IMR-90 (cell line): ENCODE measurements at regions not wholly inside any gene's neighbourhood (a gene's known extent, or its start where the extent isn't known, plus 50 kb on each side); places are given as distances from the start of the nearest gene placed in this dataset.

ENCODE experiments used
- ATAC-seq: fragments of 200-7000 bp; cut with Tn5 transposase; 2 replicates; pipeline ENCODE4 v1.9.1; 2020; ENCODE audit warnings: low read depth, mild to moderate bottlenecking, moderate library complexity
- BruUV-seq: library from RNA; stranded (reverse); fragments of 400-500 nt; replicated peaks from 2 replicates; lab custom pipeline; 2021; lab: Mats Ljungman, UMichigan
- CTCF ChIA-PET: fragments of 300-600 bp; formaldehyde crosslinking; extraction: SDS; loops from one replicate; lab custom pipeline; 2021; ENCODE audit warnings: antibody characterized with exemption; lab: Yijun Ruan, JAX
- POLR2A ChIA-PET: fragments of 300-600 bp; sonication (Branson Sonifier 250); formaldehyde crosslinking; loops from one replicate; lab custom pipeline; 2022; ENCODE audit warnings: antibody characterized with exemption; ENCODE audit not compliant: unreplicated experiment; lab: Charles Lee
- DNase-seq: peaks from one replicate; pipeline ENCODE4 v3.0.0; 2013
- H2AFZ ChIP-seq: replicated peaks from 2 replicates; pipeline ENCODE3; 2013; ENCODE audit warnings: low read length, mild to moderate bottlenecking; ENCODE audit not compliant: poor library complexity
- H2AK5ac ChIP-seq: 2 replicates; pipeline ENCODE4 v1.6.1; 2013; ENCODE audit warnings: low read depth, low read length, inconsistent platforms
- H2AK9ac ChIP-seq: replicated peaks from 2 replicates; pipeline ENCODE3; 2013; ENCODE audit warnings: mild to moderate bottlenecking, low read depth, low read length, moderate library complexity; ENCODE audit not compliant: poor library complexity
- H2BK120ac ChIP-seq: 2 replicates; pipeline ENCODE4 v1.6.1; 2013; ENCODE audit warnings: low read depth, low read length, inconsistent platforms
- H2BK15ac ChIP-seq: 3 replicates; pipeline ENCODE4 v1.6.1; 2013; ENCODE audit warnings: low read depth, low read length, inconsistent platforms
- H2BK20ac ChIP-seq: 2 replicates; pipeline ENCODE4 v1.6.1; 2013; ENCODE audit warnings: low read depth, mild to moderate bottlenecking, inconsistent platforms, low read length, moderate library complexity
- H2BK5ac ChIP-seq: 2 replicates; pipeline ENCODE4 v1.6.1; 2013; ENCODE audit warnings: mild to moderate bottlenecking, low read depth, low read length, inconsistent platforms; ENCODE audit not compliant: poor library complexity, severe bottlenecking
- H3K14ac ChIP-seq: replicated peaks from 2 replicates; pipeline ENCODE4 v1.6.1; 2013; ENCODE audit warnings: low read depth, low read length, inconsistent platforms
- H3K18ac ChIP-seq: 2 replicates; pipeline ENCODE4 v1.6.1; 2013; ENCODE audit warnings: low read depth, low read length, control low read depth
- H3K23ac ChIP-seq: 2 replicates; pipeline ENCODE4 v1.6.1; 2013; ENCODE audit warnings: low read depth, low read length, inconsistent platforms
- H3K27ac ChIP-seq: 2 replicates; pipeline ENCODE4 v1.5.1; 2013; ENCODE audit warnings: mild to moderate bottlenecking, control low read depth, low read length; ENCODE audit not compliant: insufficient read depth
- H3K27me3 ChIP-seq: 2 replicates; pipeline ENCODE4 v1.6.1; 2013; ENCODE audit warnings: low read length; ENCODE audit not compliant: control insufficient read depth, insufficient read depth
- H3K36me3 ChIP-seq: 2 replicates; pipeline ENCODE4 v1.6.1; 2013; ENCODE audit warnings: low read length, mixed read lengths; ENCODE audit not compliant: control insufficient read depth, insufficient read depth
- H3K4ac ChIP-seq: 2 replicates; pipeline ENCODE4 v1.6.1; 2013; ENCODE audit warnings: low read depth, low read length, inconsistent platforms
- H3K4me1 ChIP-seq: 2 replicates; pipeline ENCODE4 v1.6.1; 2013; ENCODE audit warnings: low read length, mixed read lengths; ENCODE audit not compliant: control insufficient read depth, insufficient read depth
- H3K4me2 ChIP-seq: 2 replicates; pipeline ENCODE4 v1.6.1; 2013; ENCODE audit warnings: low read depth, mild to moderate bottlenecking, control low read depth, low read length, moderate library complexity
- H3K4me3 ChIP-seq: 2 replicates; pipeline ENCODE4 v1.5.1; 2013; ENCODE audit warnings: low read depth, mild to moderate bottlenecking, control low read depth, low read length, moderate library complexity; ENCODE audit not compliant: insufficient read depth
- H3K56ac ChIP-seq: 2 replicates; pipeline ENCODE4 v1.6.1; 2013; ENCODE audit warnings: low read length, inconsistent platforms; ENCODE audit not compliant: insufficient read depth; ENCODE audit errors: extremely low read depth
- H3K79me1 ChIP-seq, 2 experiments: 2 replicates each; pipeline ENCODE4 v1.6.1; 2013; ENCODE audit warnings: low read length in 2 of 2, inconsistent platforms in 1 of 2, low read depth in 1 of 2
- H3K9ac ChIP-seq: 2 replicates; pipeline ENCODE4 v1.6.1; 2013; ENCODE audit warnings: low read depth, low read length, control low read depth
- H3K9me1 ChIP-seq: 2 replicates; pipeline ENCODE4 v1.6.1; 2013; ENCODE audit warnings: low read length, inconsistent platforms; ENCODE audit not compliant: insufficient read depth
- H3K9me3 ChIP-seq: 2 replicates; pipeline ENCODE4 v1.6.1; 2013; ENCODE audit warnings: low read length; ENCODE audit not compliant: control insufficient read depth, insufficient read depth
- H4K20me1 ChIP-seq: 2 replicates; pipeline ENCODE4 v1.6.1; 2013; ENCODE audit warnings: low read length, inconsistent platforms; ENCODE audit not compliant: insufficient read depth
- H4K5ac ChIP-seq: 2 replicates; pipeline ENCODE4 v1.6.1; 2013; ENCODE audit warnings: mild to moderate bottlenecking, low read depth, low read length, control low read depth
- H4K8ac ChIP-seq, 2 experiments: 2 replicates each; pipeline ENCODE4 v1.6.1; 2013; ENCODE audit warnings: low read depth in 2 of 2, low read length in 2 of 2, control low read depth in 1 of 2, inconsistent platforms in 1 of 2
- H4K91ac ChIP-seq: 2 replicates; pipeline ENCODE4 v1.6.1; 2013; ENCODE audit warnings: low read depth, low read length, inconsistent platforms; ENCODE audit not compliant: insufficient read depth
- RAD21 ChIP-seq: IDR thresholded peaks from 2 replicates; pipeline ENCODE4 v1.6.1; 2012; ENCODE audit warnings: low read length, improper control_type of control experiment
- RFX5 ChIP-seq: IDR thresholded peaks from 2 replicates; pipeline ENCODE4 v1.8.0; 2012; ENCODE audit warnings: low read depth, mild to moderate bottlenecking, low read length, moderate library complexity
- WGBS, 2 experiments: methylation state at CpG; one replicate each; pipeline versions ENCODE4 v1.1.5 to v1.1.7; 2013; ENCODE audit warnings: missing lambda C conversion rate in 2 of 2; ENCODE audit not compliant: insufficient read length in 1 of 2; ENCODE audit errors: extremely low coverage in 2 of 2; 5-methylcytosine and 5-hydroxymethylcytosine counted together
- dilution Hi-C: fragments of 300-500 bp; cut with HindIII; formaldehyde crosslinking; loops from one replicate; pipeline ENCODE4 v1.14.3; 2018; ENCODE audit warnings: low sequenced_read_pairs; ENCODE audit not compliant: unreplicated experiment
- in situ Hi-C: fragments of 300-500 bp; cut with MboI; formaldehyde crosslinking; loops from 3 replicates; pipeline ENCODE4 v1.14.3; 2019; ENCODE audit warnings: low sequenced_read_pairs, inconsistent platforms, mixed read lengths
- intact Hi-C: fragments of 100-400 bp; cut with micrococcal nuclease; formaldehyde crosslinking; loops from 2 replicates; pipeline ENCODE4 v1.10.0; 2022

- H2BK15ac ChIP-seq = no peak overlapping the region
- H3K79me1 ChIP-seq = no peaks in the 10 kb centered on the region
- H3K4ac ChIP-seq = no peak overlapping the region
- H4K91ac ChIP-seq = no peak overlapping the region
- H3K9me3 ChIP-seq = peaks cover 2% of the 10 kb centered on the region; the same call in 1 of the 2 replicates
- no peak overlapping the region for H3K14ac ChIP-seq
- H3K9me1 ChIP-seq = no peaks in the 10 kb centered on the region
- no peaks in the 10 kb centered on the region for H3K36me3 ChIP-seq
- POLR2A ChIA-PET = no interaction called here
- BruUV-seq = no TSS peak
- H2BK120ac ChIP-seq = no peak overlapping the region
- dilution Hi-C loops (no loop called here), in situ Hi-C loops (no loop called here), intact Hi-C loops (no loop called here)
- H3K4me3 ChIP-seq = no peak overlapping the region
- no peak overlapping the region for H3K9ac ChIP-seq
- no peak overlapping the region for H3K18ac ChIP-seq
- H3K4me1 ChIP-seq = no peaks in the 10 kb centered on the region
- no peak overlapping the region for H2AK5ac ChIP-seq
- TF ChIP-seq RAD21 (no peak), RFX5 (no peak)
- DNase-seq = no peak
- no peaks in the 10 kb centered on the region for H3K27me3 ChIP-seq
- H4K5ac ChIP-seq = no peak overlapping the region
- no peak overlapping the region for H2BK20ac ChIP-seq
- no peak overlapping the region for H3K56ac ChIP-seq
- H4K20me1 ChIP-seq = no peaks in the 10 kb centered on the region
- H4K8ac ChIP-seq = no peak overlapping the region
- H3K27ac ChIP-seq = no peak overlapping the region
- no peak overlapping the region for H2AFZ ChIP-seq
- no peak overlapping the region for H2AK9ac ChIP-seq
- no peak overlapping the region for H3K4me2 ChIP-seq
- CTCF ChIA-PET = no interaction called here
- WGBS, 2 experiments = no CpG with 5 or more reads among the region's 3 CpGs
- no peak overlapping the region for H2BK5ac ChIP-seq
- no peak for ATAC-seq
- H3K23ac ChIP-seq = no peak overlapping the region
Measured at GRCh38 chr4:34417160-34417559, 1827.2 kb downstream of the ARAP2 start.
